Muscle of arm (tissue), 1 donor: ENCODE measurements at regions not wholly inside any gene's neighbourhood (a gene's known extent, or its start where the extent isn't known, plus 50 kb on each side); places are given as distances from the start of the nearest gene placed in this dataset.
A peak's percentile ranks its signal among the peaks of the same experiment; 100 is the strongest.

Source experiments
- DNase-seq: peaks from one replicate; pipeline ENCODE4 v3.0.0-alpha.2; 2013

DNA sequence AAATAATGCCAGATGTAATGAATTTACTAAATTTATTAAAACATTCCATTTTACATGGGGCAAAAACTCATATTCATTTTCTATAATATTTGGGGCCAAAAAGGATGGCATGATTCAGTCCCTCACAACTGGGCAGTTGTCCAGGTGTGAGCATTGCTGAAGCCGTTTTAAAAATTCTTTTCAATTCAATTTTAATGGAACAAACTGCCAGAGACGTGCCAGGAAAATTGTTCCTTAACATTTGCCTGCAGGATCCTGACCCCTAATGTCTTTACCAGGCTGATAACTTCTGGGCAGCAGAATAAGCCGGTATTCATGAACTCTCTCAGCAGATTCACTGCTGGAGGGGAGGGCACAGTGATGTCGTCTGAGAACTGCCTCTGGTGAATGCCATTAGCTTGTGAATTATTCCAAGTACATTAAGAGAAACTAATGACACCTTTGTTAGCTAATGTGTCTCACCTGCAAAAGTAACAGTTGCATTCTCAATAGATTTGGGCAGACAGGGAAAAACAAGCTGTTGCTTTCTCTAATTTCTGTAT lies 1445.1 kb upstream of the TENM3 start:
- peak; percentile 38 for DNase-seq

DNA sequence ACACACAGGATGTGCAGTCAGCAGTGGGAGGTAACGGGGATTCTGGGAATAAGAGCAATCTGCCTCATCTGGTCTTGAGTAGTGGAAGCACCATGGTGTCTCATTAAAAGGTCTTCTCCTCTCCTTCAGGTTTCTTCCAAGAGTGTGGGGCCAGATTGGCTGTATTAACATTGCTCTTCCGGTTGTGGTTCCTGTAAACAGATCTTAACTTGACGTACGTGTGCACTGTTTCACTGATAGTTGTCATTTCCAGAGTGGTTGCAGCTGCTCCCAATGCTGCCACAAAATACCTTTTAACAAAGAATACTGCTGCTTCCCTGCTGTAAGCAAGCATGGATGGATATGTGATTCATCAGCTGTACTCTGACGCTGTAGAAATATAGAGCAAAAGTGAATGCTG lies 1443.4 kb upstream of the TENM3 start:
- no peak for DNase-seq

DNA sequence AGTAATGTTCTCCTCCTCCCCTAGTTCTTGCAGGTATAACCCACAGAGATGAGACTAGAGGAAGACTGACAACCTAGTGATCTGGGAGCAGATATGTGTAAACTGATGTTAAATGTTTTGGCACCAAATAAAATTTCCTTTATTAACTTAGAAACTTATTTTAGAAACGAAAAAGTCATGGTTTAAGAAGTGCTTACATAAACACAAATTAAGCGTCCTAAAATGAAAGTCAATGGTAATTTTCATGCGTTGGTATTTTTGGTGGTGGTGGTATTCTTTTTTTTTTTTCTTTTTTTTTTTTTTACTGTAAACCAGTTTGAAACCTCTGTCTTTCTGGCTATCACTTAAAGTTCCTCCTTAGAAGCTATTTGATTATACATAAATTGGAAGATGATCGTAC lies 1438.1 kb upstream of the TENM3 start:
- no peak for DNase-seq

DNA sequence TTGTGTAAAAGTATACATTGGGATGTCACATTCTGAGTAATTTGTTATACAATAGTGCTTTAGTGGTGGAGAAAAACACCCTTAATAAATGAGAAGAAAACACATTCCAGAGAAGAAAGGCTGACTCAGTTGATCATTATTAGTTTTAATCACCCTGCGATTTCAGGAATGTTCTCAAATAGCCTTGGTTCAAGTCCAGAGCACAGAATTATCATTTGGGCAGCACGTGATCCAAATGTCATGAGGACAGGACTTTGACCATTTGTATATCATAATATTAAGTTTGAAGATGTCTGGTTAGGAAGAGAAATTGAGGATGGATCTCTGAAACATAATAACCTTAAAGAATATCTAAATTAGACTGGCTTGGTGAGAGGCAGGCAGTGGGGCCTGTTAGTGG lies 1434.3 kb upstream of the TENM3 start:
- no peak for DNase-seq

DNA sequence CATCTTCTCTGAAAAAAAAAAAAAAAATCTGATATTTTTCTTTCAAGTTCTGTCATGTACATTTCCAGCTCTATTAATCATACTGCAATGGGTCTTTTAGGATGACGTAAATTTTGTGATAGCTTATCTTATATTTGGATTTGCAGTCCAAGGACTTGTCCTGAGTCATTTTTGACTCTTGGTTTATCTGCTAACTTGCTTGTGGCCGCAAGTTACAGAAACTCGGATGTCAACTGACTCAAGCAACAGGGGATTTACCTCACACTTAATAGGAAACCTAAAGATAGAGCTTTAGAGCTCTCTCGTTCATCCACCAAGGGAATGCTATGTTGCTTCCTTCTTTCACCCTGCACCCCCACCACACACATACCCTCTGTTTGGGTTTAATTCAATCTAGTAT lies 1433.8 kb upstream of the TENM3 start:
- no peak for DNase-seq

DNA sequence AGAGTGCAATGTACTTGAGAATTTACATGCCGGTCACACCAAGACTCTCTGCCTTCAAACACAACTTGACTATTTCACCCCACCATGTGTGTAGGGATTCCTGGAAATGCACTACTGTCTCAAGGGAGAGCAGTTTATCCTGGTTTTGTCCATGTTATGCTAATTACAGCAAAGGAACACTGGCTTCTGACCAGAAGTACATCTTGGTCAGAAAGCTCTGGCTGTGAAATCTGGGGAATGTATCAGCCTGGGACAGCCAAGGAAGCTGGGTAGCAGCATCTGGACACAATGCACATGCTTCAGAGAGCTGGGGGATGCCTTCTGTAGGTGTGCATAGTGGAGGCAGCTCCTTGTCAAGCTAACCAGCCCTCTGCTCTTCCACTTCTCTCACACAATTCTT lies 1432.6 kb upstream of the TENM3 start:
- no peak for DNase-seq

DNA sequence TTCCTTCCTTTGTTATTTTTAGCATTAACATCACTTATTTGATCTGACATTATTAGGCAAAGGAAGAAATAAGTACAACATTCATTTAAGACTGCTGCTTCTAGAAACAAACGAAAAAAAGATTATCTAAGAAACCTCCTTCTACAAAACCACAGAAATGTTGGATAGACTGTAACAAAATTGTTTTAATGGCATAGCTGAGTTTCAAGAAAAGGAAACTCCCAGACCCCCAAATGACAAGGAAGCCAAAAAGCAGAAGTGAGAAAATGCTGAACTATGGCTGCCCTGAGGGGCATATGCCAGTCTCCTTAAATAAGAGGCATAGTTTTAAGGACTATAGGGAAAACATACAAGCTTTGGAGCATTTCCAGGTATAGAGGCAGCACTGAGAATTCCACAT lies 1431.6 kb upstream of the TENM3 start:
- DNase-seq: no peak

DNA sequence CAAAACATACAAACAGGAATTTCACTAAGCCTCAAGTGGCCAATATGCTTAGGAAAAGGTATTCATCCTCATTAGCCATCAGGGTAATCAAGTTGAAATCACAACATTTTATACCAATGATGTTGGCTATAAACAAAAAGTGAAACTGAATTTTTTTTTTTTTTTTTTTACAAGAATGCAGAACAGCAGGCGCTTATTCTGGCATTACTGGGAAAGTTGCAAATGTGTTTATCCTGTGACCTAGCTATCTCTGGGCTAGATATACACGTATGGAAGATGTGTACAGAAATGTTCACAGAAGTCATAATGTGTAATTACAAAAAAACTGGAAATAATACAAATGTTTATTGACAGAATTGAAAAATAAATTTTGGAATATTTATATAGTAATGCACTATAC lies 1430.4 kb upstream of the TENM3 start:
- no peak for DNase-seq

DNA sequence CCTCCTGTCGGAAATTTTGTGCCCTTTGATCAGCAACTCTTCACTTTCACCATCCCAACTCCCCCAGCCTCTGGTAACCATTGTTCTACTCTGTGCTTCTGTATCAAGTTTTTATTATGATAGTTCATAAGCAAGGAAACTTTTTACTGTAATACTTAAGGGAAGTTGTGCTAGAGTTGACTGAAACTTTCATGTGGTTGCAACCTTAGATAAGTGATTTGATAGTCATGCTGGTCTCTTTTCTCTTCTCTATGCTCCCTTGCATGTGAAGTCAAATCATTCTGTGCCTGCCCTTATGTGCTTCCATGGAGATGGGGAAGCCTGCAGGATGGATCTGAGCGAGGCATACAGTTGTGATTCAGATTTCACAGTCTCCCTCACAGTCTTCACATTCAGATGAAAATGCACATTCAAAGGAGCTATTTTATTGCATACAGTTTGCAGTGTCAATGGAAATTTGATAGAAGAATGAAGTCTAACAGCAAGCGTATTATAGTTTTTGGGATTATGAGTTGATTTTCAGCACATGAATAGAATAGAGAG lies 1428.3 kb upstream of the TENM3 start:
- DNase-seq: no peak

DNA sequence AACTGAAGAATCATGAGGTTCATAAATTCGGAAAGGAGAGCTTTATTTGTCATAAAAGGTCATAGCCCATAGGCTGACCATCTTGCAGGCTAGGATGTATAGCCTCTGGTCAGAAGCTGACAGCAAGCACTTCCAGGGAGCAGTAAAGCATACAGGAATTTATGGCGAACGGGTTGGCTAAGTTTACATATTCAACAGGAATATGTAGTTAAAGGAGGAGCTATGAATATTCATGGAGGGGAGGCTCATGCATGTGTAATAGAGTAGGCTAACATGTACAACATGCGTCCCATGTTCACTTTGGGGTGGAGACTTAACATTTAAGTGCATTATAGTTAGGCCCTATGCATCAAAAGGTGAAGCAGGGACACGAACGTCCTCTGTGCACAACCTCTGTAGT lies 1425.7 kb upstream of the TENM3 start:
- no peak for DNase-seq

DNA sequence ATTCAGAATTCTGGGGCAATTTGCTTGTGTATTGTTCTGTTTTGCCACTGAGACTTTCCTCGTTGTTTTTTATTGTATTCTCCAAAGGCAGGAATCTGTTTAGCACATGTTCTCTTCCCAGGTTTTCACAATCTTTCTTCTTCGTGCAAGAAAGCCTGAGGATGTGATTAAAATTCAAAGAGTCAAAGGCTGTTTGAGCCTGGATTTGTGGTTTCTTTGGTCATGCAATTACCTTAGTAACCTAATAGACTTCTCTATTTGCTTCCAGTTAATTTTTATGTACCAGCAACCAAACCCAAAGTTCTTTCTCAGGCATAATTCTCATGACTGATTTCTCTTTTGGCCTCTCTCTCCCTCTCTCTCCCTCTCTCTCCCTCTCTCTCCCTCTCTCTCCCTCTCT lies 1420.1 kb upstream of the TENM3 start:
- DNase-seq: no peak

DNA sequence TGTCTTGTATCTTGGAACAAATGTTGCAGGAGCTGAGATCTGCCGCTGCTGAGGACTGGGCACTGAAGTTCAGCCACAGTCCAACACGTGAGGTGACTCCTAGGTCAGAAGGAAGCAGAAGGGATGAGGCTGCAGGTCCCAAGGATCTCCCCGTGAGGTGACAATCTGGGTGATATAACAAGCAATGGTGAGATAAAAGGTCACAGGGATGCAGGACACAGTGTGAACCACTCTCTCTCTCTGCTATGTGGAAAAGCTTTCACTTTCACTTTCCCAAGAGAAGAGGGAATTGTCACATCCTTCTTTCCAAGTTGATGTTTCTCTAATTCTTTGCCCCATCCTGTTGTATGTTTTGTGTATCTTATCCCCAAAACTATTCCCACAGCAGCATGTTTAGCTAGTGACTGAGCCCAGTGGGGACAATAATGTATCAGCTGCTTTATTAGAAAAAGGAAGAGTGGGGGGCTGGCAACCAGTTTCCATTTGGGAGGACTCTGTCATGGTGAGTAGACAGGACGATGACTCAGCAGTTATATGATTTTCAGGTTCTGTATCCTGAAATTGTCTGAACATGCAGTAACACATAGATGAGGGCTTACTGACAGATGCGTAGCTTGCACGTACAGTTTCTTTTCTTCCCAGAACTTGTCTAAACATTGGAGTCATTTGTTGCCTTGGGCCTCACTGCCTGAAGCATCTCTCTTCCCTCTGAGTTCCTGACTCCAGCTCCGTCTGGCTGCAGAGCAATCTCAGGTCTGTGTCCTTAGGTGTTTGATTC lies 1415.8 kb upstream of the TENM3 start:
- peak; percentile 25 for DNase-seq

DNA sequence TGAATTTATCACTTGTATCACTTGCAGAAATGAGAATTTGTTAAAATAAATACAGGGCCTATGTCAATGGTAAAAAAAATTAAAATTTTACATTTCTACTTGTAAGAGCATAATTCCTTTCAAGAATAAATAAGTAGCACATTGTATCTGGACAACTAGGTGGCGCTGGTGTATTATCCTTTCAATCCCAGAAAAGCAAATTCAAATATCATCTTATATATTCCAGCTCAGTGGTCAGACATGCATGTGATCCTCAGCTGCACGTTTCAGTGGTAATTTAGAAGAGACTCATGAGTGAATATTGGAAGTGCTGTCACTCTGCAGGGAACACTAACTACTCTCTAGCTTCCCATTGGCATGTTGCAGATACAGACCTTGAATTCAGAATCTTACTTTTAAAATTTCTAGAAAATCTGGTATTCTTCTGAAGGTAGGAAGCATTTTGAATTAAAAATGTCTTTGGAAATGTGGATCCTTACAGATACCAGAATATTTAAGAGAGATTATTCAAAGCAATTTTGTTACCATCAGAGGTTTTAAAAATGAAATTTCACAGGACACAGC lies 1414.7 kb upstream of the TENM3 start:
- DNase-seq: peak; percentile 79

DNA sequence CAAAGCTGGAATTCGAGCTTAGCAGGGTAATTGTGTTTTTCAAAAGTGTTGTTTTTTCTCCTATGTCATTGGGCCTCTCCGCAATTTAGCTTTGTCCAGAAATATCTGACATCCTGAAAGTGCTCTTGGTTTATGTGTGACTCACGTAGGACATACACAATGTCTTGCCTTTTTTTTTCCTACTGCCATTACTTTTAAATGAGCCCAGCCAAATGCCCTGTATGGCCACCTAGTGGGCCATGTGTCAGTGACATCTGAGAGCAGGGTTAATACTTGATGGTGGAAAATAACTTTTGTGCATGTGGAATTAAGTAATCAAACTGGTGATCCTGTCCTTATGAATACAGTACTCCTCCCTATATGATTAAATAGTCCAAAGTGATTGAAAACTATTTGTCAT lies 1411.1 kb upstream of the TENM3 start:
- no peak for DNase-seq

DNA sequence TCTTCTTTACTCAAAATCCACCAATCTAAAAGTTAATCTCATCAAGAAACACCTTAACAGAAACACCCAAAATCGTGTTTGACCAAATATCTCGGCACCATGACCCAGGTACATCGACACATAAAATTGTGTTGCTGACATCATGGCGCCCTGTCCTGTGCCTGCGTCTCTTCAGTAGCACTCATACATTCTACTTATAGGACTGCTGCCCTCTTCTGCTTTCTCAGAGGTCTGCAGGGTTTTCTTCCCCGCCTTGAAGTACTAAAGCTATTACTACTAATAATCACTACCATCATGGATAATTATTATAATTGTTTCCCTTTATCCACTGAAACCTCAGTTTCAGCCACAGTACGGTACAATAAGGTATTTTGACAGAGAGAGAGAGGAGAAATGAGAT lies 1403.1 kb upstream of the TENM3 start:
- no peak for DNase-seq

DNA sequence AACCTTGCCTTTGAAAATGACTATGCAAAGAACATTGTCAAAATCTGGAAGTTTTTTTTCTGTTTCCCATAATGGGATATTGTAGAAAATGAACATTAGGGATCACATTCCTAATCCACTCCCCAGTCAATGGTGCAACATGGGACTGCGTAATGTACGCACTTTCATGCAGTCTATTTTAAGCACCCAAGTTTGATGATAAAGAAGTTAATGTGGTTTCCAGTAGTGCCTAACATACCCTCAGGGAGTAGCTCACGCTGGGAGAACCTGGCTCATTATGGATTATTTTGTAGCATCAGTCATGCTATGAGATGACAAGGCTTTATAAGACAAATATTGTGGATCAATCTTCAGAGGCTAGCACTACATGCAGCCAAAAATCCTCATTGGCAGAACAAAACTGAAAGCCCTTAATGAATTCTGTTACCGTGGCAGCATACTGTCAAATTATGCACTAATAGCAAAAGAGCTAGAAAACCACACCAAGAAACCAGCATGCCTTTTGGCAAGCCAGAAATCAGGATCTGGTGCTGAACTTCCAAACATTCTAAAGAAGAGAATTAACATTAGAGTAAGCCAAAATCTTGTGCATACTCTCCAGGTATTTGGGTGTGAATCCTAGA lies 1392.8 kb upstream of the TENM3 start:
- DNase-seq: no peak

DNA sequence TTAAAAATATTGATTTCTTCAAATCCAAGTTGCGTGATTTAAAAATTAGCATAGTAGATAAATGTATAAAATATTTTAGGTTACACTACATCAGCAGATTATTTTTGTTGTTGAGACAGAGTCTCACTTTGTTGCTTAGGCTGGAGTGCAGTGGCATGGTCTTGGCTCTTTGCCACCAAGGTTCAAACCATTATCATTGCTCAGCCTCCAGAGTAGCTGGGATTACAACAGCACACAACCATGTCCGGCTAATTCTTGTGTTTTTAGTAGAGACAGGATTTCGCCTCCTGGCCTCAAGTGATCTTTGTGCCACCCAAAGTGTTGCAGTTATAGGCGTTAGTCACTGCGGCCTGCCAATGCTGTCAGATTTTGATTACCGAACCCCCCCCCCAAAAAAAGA lies 1390.5 kb upstream of the TENM3 start:
- no peak for DNase-seq

DNA sequence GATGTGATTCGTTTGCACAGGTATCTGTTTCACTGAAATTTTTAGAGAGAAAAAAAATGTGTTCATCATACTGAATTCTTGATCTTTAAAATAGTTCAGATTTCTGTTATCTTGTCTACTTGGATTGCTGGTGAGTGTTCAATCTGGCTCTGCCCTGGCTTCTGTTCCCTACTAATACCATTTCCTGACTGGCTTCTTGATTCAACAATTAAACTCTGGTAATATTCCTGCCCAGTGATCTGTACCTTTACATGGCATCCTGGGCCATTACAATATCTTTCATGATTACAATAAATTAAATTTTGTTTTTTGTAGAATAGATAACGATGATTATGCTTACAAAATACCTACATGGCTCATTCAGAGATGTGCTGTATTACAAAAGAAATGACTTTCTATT lies 1388.0 kb upstream of the TENM3 start:
- no peak for DNase-seq

DNA sequence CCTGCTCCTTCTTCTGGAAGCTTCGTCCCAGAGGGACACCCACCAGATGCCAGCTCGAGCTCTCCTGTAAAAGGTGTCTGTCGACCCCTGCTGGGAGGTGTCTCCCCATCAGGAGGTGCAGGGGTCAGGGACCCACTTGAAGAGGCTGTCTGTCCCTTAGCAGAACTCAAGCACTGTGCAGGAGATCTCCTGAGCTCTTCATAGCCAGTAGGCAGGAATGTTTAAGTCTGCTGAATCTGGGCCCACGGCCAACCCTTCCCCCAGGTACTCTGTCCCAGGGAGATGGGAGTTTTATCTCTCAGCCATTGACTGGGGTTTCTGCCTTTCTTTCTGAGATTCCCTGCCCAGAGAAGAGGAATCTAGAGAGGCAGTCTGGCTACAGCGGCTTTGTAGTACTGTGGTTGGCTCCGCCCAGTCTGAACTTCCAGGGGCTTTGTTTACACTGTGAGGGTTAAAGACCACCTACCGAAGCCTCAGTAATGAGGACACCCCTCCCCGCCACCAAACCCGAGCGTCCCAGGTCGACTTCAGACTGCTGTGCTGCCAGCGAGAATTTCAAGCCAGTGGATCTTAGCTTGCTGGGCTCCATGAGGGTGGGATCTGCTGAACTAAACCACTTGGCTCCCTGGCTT lies 1383.0 kb upstream of the TENM3 start:
- DNase-seq: no peak

DNA sequence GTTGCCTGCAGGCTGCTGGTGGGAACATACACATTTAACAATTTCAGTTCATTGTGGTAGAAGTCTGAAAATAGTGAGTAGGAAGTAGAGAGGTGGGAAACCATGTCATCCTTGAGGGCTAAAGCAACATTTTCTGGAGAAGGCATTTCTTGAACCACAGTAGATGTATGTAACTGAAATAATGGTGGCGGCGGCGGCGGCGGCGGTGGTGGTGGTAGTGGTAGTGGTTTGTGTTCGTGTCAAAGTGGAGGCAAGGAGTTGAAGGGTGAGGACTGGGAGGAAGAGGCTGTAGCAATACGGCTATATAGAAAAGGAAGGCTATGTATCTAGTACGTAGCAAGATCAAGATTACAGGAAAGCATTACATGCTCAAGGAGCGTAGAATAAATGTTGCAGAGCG lies 1381.6 kb upstream of the TENM3 start:
- no peak for DNase-seq

DNA sequence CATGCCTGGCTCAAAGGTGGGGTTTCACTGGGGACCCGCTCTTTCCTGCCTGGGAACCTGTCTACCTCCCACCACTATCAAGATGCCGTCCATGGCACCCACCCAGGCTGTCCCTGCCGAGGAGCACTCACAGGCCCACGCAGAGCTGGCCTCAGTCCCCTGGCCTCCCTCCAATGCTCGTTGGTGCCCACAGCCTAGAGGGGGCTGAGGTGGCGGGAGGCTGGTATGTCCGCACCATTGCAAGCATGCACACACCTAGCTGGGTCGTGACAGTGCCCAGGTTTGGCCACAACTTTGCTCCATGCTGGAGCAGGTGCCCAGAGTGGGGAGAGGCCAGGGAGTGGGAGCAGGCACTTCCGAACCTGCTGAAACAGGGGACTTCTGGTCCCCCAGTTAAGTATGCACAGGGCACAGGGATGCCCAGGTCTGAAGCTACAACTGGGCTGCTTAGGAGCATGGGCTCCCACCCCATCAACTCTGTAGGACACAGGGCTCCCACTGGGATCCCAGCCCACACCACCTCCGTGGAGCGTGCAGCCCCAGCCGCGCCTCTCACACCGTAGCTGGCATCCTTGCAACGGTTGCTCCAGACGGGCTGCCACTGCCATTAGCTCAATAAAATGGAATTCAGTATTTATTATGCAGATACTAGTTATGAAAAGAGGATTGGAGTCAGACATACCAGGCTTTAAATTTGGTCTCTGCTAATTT lies 1376.1 kb upstream of the TENM3 start:
- DNase-seq: no peak

DNA sequence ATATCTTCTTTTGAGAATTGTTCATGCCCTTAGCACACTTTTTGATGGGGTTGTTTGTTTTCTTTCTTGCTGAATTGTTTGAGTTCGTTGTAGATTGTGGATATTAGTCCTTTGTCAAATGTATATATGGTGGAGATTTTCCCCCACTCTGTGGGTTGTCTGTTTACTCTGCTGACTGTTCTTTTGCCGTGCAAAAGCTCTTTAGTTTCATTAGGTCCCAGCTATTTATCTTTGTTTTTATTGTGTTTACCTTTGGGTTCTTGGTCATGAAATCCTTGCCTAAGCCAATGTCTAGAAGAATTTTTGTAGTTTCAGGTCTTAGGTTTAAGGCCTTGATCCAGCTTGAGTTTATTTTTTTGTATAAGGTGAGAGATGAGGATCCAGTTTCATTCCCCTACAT lies 1372.6 kb upstream of the TENM3 start:
- no peak for DNase-seq
